GM12878 (cell line): ENCODE measurements at regions not wholly inside any gene's neighbourhood (a gene's known extent, or its start where the extent isn't known, plus 50 kb on each side); places are given as distances from the start of the nearest gene placed in this dataset.

Experiments
- ATAC-seq: fragments of 200-7000 bp; cut with Tn5 transposase; 3 replicates; pipeline ENCODE4 v1.9.1; 2020; ENCODE audit warnings: mild to moderate bottlenecking, moderate library complexity
- BruUV-seq: library from RNA; stranded (reverse); fragments of 400-500 nt; replicated peaks from 2 replicates; lab custom pipeline; 2021; lab: Mats Ljungman, UMichigan
- CTCF ChIA-PET: fragments of 300-600 bp; sonication (Branson Sonifier 250); formaldehyde crosslinking; extraction: SDS; loops from one replicate; lab custom pipeline; 2021; ENCODE audit warnings: inconsistent platforms; lab: Yijun Ruan, JAX
- POLR2A ChIA-PET: fragments of 350-600 bp; formaldehyde crosslinking; extraction: SDS; loops from one replicate; lab custom pipeline; 2021; ENCODE audit warnings: inconsistent platforms; lab: Charles Lee
- RAD21 ChIA-PET: fragments of 300-600 bp; sonication (Branson Sonifier 250); formaldehyde crosslinking; loops from one replicate; lab custom pipeline; 2023; ENCODE audit warnings: antibody characterized with exemption; ENCODE audit not compliant: unreplicated experiment; lab: Charles Lee
- SMC1A ChIA-PET: fragments of 300-600 bp; sonication (Branson Sonifier 250); formaldehyde crosslinking; loops from one replicate; lab custom pipeline; 2023; ENCODE audit not compliant: unreplicated experiment, uncharacterized antibody; lab: Charles Lee
- DNase-seq: peaks from one replicate; pipeline ENCODE4 v3.0.0-alpha.2; 2011; ENCODE audit warnings: low read depth, low spot score
- FAIRE-seq: peaks from 3 replicates; lab custom pipeline; 2011; peaks lifted over from hg19 to GRCh38; lab: Jason Lieb, UNC
- H2AFZ ChIP-seq: 2 replicates; pipeline ENCODE4 v1.6.0; 2011; ENCODE audit warnings: low read depth, low read length, control low read depth; ENCODE audit not compliant: control insufficient read depth
- H3K27ac ChIP-seq: 2 replicates; pipeline ENCODE4 v1.5.1; 2011; ENCODE audit warnings: control low read depth; ENCODE audit not compliant: control insufficient read depth, insufficient read depth
- H3K27me3 ChIP-seq, 2 experiments: replicated peaks in 1 of 2; 2 replicates each; pipeline versions ENCODE4 v1.6.0 to v1.6.1; 2011; ENCODE audit warnings: low read length in 1 of 2; ENCODE audit not compliant: control insufficient read depth in 2 of 2, insufficient read depth in 2 of 2
- H3K36me3 ChIP-seq, 2 experiments: 2 replicates each; pipeline ENCODE4 v1.5.1; 2011; ENCODE audit warnings: low read length in 1 of 2; ENCODE audit not compliant: control insufficient read depth in 2 of 2, insufficient read depth in 2 of 2
- H3K4me1 ChIP-seq: 2 replicates; pipeline ENCODE4 v1.6.1; 2011; ENCODE audit warnings: mild to moderate bottlenecking, low read length, moderate library complexity, mixed read lengths; ENCODE audit not compliant: control insufficient read depth, insufficient read depth
- H3K4me2 ChIP-seq: 2 replicates; pipeline ENCODE4 v1.6.0; 2011; ENCODE audit warnings: control low read depth; ENCODE audit not compliant: control insufficient read depth, insufficient read depth
- H3K4me3 ChIP-seq: fragments of 200-600 bp; sonication (generic); 2 replicates; pipeline ENCODE4 v1.5.1; 2016
- H3K79me2 ChIP-seq: 2 replicates; pipeline ENCODE4 v1.6.0; 2011; ENCODE audit warnings: low read length; ENCODE audit not compliant: control insufficient read depth, insufficient read depth
- H3K9ac ChIP-seq: 2 replicates; pipeline ENCODE4 v1.8.0; 2011; ENCODE audit warnings: low read length, control low read depth, mixed read lengths; ENCODE audit not compliant: control insufficient read depth, insufficient read depth
- H3K9me3 ChIP-seq: replicated peaks from 3 replicates; pipeline ENCODE4 v1.5.1; 2011; ENCODE audit warnings: mild to moderate bottlenecking, low read length; ENCODE audit not compliant: control insufficient read depth, insufficient read depth
- H4K20me1 ChIP-seq: 2 replicates; pipeline ENCODE4 v1.6.0; 2011; ENCODE audit not compliant: control insufficient read depth, insufficient read depth
- CBX5 ChIP-seq: sonication (generic); IDR thresholded peaks from 2 replicates; pipeline ENCODE4 v1.6.1; 2016; ENCODE audit warnings: low read depth, moderate library complexity, mild to moderate bottlenecking, inconsistent platforms
- CHD2 ChIP-seq: IDR thresholded peaks from 2 replicates; pipeline ENCODE4 v1.6.1; 2011; ENCODE audit warnings: low read depth, low read length, improper control_type of control experiment, borderline replicate concordance
- MTA3 ChIP-seq: IDR thresholded peaks from 2 replicates; pipeline ENCODE4 v1.6.1; 2012; ENCODE audit warnings: low read length, inconsistent platforms, borderline replicate concordance
- MYC ChIP-seq: IDR thresholded peaks from 2 replicates; pipeline ENCODE4 v1.6.1; 2011; ENCODE audit warnings: mild to moderate bottlenecking, low read length, moderate library complexity, inconsistent platforms; ENCODE audit not compliant: insufficient read depth, insufficient replicate concordance, insufficient read length, severe bottlenecking
- NR2C2 ChIP-seq: IDR thresholded peaks from 2 replicates; pipeline ENCODE4 v1.6.1; 2011; ENCODE audit warnings: borderline replicate concordance, low read depth; ENCODE audit not compliant: control insufficient read depth, insufficient read length
- PKNOX1 ChIP-seq: fragments of 450-650 bp; IDR thresholded peaks from 2 replicates; pipeline ENCODE4 v1.6.1; 2016; ENCODE audit warnings: mild to moderate bottlenecking
- POLR2A ChIP-seq: IDR thresholded peaks from 2 replicates; pipeline ENCODE4 v1.6.1; 2011; ENCODE audit warnings: low read depth, mild to moderate bottlenecking, low read length
- RELB ChIP-seq: fragments of 450-650 bp; IDR thresholded peaks from 2 replicates; pipeline ENCODE4 v1.6.1; 2017; ENCODE audit warnings: low read depth, mild to moderate bottlenecking, moderate library complexity
- SMAD1 ChIP-seq: fragments of 450-650 bp; IDR thresholded peaks from 2 replicates; pipeline ENCODE4 v1.6.1; 2018; ENCODE audit warnings: mild to moderate bottlenecking, low read depth; ENCODE audit not compliant: partially characterized antibody
- TAF1 ChIP-seq: IDR thresholded peaks from 2 replicates; pipeline ENCODE4 v1.6.1; 2011; ENCODE audit warnings: mild to moderate bottlenecking, low read depth, low read length, borderline replicate concordance
- TCF12 ChIP-seq: IDR thresholded peaks from 2 replicates; pipeline ENCODE4 v1.6.1; 2011; ENCODE audit warnings: low read depth, mild to moderate bottlenecking, low read length
- YBX1 ChIP-seq: fragments of 450-650 bp; IDR thresholded peaks from 2 replicates; pipeline ENCODE4 v1.6.1; 2016; ENCODE audit warnings: antibody characterized with exemption
- ZNF217 ChIP-seq: fragments of 450-650 bp; IDR thresholded peaks from 2 replicates; pipeline ENCODE4 v1.6.1; 2017; ENCODE audit warnings: antibody characterized with exemption, mild to moderate bottlenecking
- in situ Hi-C: fragments of 300-500 bp; cut with MboI; formaldehyde crosslinking; loops from 9 replicates; pipeline ENCODE4 v1.14.3; 2018; ENCODE audit warnings: mixed read lengths
- intact Hi-C: fragments of 100-400 bp; cut with micrococcal nuclease; formaldehyde crosslinking; loops from one replicate; pipeline ENCODE4 v1.14.2; 2022; ENCODE audit not compliant: unreplicated experiment
- TF ChIP-seq, protein P1 (sequence below): fragments of 450-650 bp; formaldehyde crosslinking; IDR thresholded peaks from 2 replicates; pipeline ENCODE4 v1.4.0; 2020; ENCODE audit warnings: mild to moderate bottlenecking, moderate library complexity

- Histone ChIP-seq H3K9me3 (no peaks in the 10 kb centered on the region), H2AFZ (no peak overlapping the region), H3K79me2 (no peaks in the 10 kb centered on the region), H3K4me1 (no peaks in the 10 kb centered on the region), H3K4me2 (no peak overlapping the region), H3K27ac (no peak overlapping the region), H3K27me3 (no peaks in the 10 kb centered on the region)
- in situ Hi-C loops = no loop called here
- BruUV-seq = no TSS peak
- DNase-seq = no peak
- intact Hi-C loops = no loop called here
- TF ChIP-seq CHD2 = no peak
- no peak for TF ChIP-seq NR2C2
- TF ChIP-seq PKNOX1 = no peak
- TF ChIP-seq, all 136 proteins: peak for 0
- Histone ChIP-seq H4K20me1 (no peaks in the 10 kb centered on the region), H3K4me3 (no peak overlapping the region), H3K36me3 (no peaks in the 10 kb centered on the region), H3K9ac (no peak overlapping the region)
- POLR2A ChIA-PET = no interaction called here
- SMC1A ChIA-PET = no interaction called here
- RAD21 ChIA-PET = no interaction called here
- ATAC-seq = no peak
- CTCF ChIA-PET = no interaction called here
- no peak for FAIRE-seq
Measured at GRCh38 chr11:29009426-29009825, 901.2 kb downstream of the METTL15 start.

GRCh38 chr11:29008481-29008880, 900.3 kb downstream of the METTL15 start:
- H3K79me2 ChIP-seq = no peaks in the 10 kb centered on the region
- H3K4me3 ChIP-seq = no peak overlapping the region
- H3K27ac ChIP-seq = no peak overlapping the region
- DNase-seq = no peak
- no peaks in the 10 kb centered on the region for H3K4me1 ChIP-seq
- no peak for ATAC-seq
- H3K27me3 ChIP-seq = no peaks in the 10 kb centered on the region
- H2AFZ ChIP-seq = no peak overlapping the region
- ChIA-PET RAD21 (no interaction called here), SMC1A (no interaction called here), CTCF (interaction anchor here (0.7 kb wide), 1 partner anchor 15 kb away, joined by 3 read pairs; no protein-coding TSS in a partner anchor), POLR2A (no interaction called here)
- no TSS peak for BruUV-seq
- intact Hi-C loops (no loop called here), in situ Hi-C loops (no loop called here)
- H3K36me3 ChIP-seq = no peaks in the 10 kb centered on the region
- H3K4me2 ChIP-seq = no peak overlapping the region
- H3K9me3 ChIP-seq = no peaks in the 10 kb centered on the region
- H3K9ac ChIP-seq = no peak overlapping the region
- H4K20me1 ChIP-seq = no peaks in the 10 kb centered on the region
- FAIRE-seq = no peak
- no peak for TF ChIP-seq POLR2A
- TF ChIP-seq MYC = no peak
- TF ChIP-seq, protein P1, sequence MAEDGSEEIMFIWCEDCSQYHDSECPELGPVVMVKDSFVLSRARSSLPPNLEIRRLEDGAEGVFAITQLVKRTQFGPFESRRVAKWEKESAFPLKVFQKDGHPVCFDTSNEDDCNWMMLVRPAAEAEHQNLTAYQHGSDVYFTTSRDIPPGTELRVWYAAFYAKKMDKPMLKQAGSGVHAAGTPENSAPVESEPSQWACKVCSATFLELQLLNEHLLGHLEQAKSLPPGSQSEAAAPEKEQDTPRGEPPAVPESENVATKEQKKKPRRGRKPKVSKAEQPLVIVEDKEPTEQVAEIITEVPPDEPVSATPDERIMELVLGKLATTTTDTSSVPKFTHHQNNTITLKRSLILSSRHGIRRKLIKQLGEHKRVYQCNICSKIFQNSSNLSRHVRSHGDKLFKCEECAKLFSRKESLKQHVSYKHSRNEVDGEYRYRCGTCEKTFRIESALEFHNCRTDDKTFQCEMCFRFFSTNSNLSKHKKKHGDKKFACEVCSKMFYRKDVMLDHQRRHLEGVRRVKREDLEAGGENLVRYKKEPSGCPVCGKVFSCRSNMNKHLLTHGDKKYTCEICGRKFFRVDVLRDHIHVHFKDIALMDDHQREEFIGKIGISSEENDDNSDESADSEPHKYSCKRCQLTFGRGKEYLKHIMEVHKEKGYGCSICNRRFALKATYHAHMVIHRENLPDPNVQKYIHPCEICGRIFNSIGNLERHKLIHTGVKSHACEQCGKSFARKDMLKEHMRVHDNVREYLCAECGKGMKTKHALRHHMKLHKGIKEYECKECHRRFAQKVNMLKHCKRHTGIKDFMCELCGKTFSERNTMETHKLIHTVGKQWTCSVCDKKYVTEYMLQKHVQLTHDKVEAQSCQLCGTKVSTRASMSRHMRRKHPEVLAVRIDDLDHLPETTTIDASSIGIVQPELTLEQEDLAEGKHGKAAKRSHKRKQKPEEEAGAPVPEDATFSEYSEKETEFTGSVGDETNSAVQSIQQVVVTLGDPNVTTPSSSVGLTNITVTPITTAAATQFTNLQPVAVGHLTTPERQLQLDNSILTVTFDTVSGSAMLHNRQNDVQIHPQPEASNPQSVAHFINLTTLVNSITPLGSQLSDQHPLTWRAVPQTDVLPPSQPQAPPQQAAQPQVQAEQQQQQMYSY (CRISPR knock-in tag) = no peak
- no peak for TF ChIP-seq TAF1
- no peak for TF ChIP-seq RELB
- no peak for TF ChIP-seq YBX1
- TF ChIP-seq MTA3 = no peak
- TF ChIP-seq SMAD1 = no peak
- TF ChIP-seq CBX5 = no peak
- TF ChIP-seq ZNF217 = no peak
- no peak for TF ChIP-seq TCF12
